Esophagus muscularis mucosa (tissue), 4 donors: ENCODE measurements at regions not wholly inside any gene's neighbourhood (a gene's known extent, or its start where the extent isn't known, plus 50 kb on each side); places are given as distances from the start of the nearest gene placed in this dataset.
"Not testable (repeated sequence)": the region's sequence is repeated elsewhere in the genome, so short reads cannot be mapped to it uniquely, and the experiment has no call there.

Experiments
- DNase-seq: peaks from one replicate; pipeline ENCODE4 v3.0.0-alpha.2; 2017; ENCODE audit errors: extremely low spot score
- H3K27ac ChIP-seq, 4 donors: fragments of 200-600 bp; sonication (generic); replicated peaks in 1 of 4; 1 replicate in 3 of 4; 2 replicates in 1 of 4; pipeline ENCODE4 v1.5.1; 2016 to 2019; ENCODE audit warnings: mild to moderate bottlenecking in 1 of 4
- H3K27me3 ChIP-seq, 4 donors: fragments of 200-600 bp; sonication (generic); one replicate each; pipeline versions ENCODE4 v1.5.1 to v1.6.0; 2016 to 2019
- H3K36me3 ChIP-seq, 4 donors: fragments of 200-600 bp; sonication (generic); one replicate each; pipeline ENCODE4 v1.5.1; 2016 to 2019
- H3K4me1 ChIP-seq, 4 donors: fragments of 200-600 bp; sonication (generic); one replicate each; pipeline ENCODE4 v1.5.1; 2016 to 2019
- H3K4me3 ChIP-seq, 4 donors: fragments of 200-600 bp; sonication (generic); 1 replicate in 2 of 4; 2 replicates in 2 of 4; pipeline ENCODE4 v1.5.1; 2016 to 2019; ENCODE audit warnings: mild to moderate bottlenecking in 4 of 4, moderate library complexity in 1 of 4
- H3K9me3 ChIP-seq, 4 donors: fragments of 200-600 bp; sonication (generic); 1 replicate in 3 of 4; 2 replicates in 1 of 4; pipeline ENCODE4 v1.5.1; 2016 to 2019
- EP300 ChIP-seq: sonication (generic); formaldehyde crosslinking; IDR thresholded peaks from one replicate; pipeline ENCODE4 v1.6.1; 2017; ENCODE audit warnings: antibody characterized with exemption
- POLR2A ChIP-seq: fragments of 450-650 bp; IDR thresholded peaks from one replicate; pipeline ENCODE4 v1.6.1; 2017; ENCODE audit warnings: antibody characterized with exemption, moderate library complexity, mild to moderate bottlenecking, low read depth
- POLR2AphosphoS5 ChIP-seq, 2 donors: sonication (generic); formaldehyde crosslinking; IDR thresholded peaks; one replicate each; pipeline ENCODE4 v1.6.1; 2017; ENCODE audit warnings: antibody characterized with exemption in 2 of 2
- WGBS: methylation state at CpG from one replicate; pipeline ENCODE4 v1.1.5; 2018; 5-methylcytosine and 5-hydroxymethylcytosine counted together
- intact Hi-C: fragments of 100-400 bp; cut with DNase I; formaldehyde crosslinking; loops from one replicate; pipeline ENCODE4 v1.15.1; 2023
- TF ChIP-seq, protein P1 (sequence below), 3 experiments: fragments of 200-600 bp in 2 of 3; fragments of 450-650 bp in 1 of 3; sonication (generic) in 2 of 3; IDR thresholded peaks; one replicate each; pipeline ENCODE4 v1.5.1; 2017 to 2019; ENCODE audit warnings: antibody characterized with exemption in 3 of 3, mild to moderate bottlenecking in 2 of 3, moderate library complexity in 1 of 3

DNA sequence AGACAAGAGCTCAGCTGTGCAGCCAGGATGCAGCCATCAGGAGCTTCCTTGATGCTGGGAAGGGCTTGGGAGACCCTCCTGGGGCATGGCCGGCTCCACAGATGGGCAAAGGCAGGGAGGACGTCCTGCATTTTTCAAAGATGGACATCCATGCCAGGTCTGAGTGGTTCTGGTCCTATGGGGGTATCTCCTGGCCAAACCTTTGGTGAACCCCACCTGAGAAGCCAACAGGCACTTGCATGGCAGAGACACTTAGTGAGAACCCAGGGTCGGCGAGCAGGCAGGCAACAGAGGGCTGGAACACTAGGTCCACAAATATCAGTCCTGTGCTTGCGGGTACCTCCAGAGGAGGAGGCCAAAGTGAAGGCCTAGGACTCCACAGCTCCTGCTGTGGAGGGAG is 70.0 kb downstream of the KCTD15 start:
- H3K36me3 ChIP-seq, result no peaks in the 10 kb centered on the region
- H3K4me1 ChIP-seq, result peaks cover 17 to 20% (median 18%) of the 10 kb centered on the region in 4 donors
- TF ChIP-seq POLR2AphosphoS5 (IDR thresholded peaks at IDR 0.05) (no peak), POLR2A (no peak), EP300 (no peak)
- TF ChIP-seq, protein P1, sequence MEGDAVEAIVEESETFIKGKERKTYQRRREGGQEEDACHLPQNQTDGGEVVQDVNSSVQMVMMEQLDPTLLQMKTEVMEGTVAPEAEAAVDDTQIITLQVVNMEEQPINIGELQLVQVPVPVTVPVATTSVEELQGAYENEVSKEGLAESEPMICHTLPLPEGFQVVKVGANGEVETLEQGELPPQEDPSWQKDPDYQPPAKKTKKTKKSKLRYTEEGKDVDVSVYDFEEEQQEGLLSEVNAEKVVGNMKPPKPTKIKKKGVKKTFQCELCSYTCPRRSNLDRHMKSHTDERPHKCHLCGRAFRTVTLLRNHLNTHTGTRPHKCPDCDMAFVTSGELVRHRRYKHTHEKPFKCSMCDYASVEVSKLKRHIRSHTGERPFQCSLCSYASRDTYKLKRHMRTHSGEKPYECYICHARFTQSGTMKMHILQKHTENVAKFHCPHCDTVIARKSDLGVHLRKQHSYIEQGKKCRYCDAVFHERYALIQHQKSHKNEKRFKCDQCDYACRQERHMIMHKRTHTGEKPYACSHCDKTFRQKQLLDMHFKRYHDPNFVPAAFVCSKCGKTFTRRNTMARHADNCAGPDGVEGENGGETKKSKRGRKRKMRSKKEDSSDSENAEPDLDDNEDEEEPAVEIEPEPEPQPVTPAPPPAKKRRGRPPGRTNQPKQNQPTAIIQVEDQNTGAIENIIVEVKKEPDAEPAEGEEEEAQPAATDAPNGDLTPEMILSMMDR (IDR thresholded peaks at IDR 0.05), result no peak
- peak; percentile 83 for DNase-seq
- no peak overlapping the region for H3K4me3 ChIP-seq
- H3K9me3 ChIP-seq, result no peaks in the 10 kb centered on the region
- H3K27ac ChIP-seq, result no peak overlapping the region
- 88% methylated on average over 5 of the region's 5 CpGs for WGBS
- H3K27me3 ChIP-seq, result no peaks in the 10 kb centered on the region
- intact Hi-C loops, result no loop called here

GRCh38 chr19:33868076-33868735 is 71.5 kb downstream of the KCTD15 start:
- intact Hi-C loops, result loop anchor here (2.0 kb wide), 1 partner anchor 73 kb away; no protein-coding TSS in a partner anchor
- H3K4me3 ChIP-seq, result peak overlapping the region; percentile 19 to 43 (median 38)
- peak overlapping the region in 3 of 4 donors; percentile 14 to 72 (median 62) for H3K27ac ChIP-seq
- 46% methylated on average over 17 of the region's 17 CpGs for WGBS
- no peaks in the 10 kb centered on the region for H3K9me3 ChIP-seq
- peak; percentile 82 for DNase-seq
- H3K27me3 ChIP-seq, result no peaks in the 10 kb centered on the region
- H3K36me3 ChIP-seq, result no peaks in the 10 kb centered on the region
- peaks cover 15 to 20% (median 17%) of the 10 kb centered on the region in 4 donors for H3K4me1 ChIP-seq
- TF ChIP-seq POLR2A, result no peak
- no peak for TF ChIP-seq POLR2AphosphoS5 (IDR thresholded peaks at IDR 0.05)
- TF ChIP-seq, protein P1 (IDR thresholded peaks at IDR 0.05), result no peak

- intact Hi-C loops, result loop anchor here (2.0 kb wide), 1 partner anchor 74 kb away; no protein-coding TSS in a partner anchor
- Histone ChIP-seq H3K27ac (peak overlapping the region in 3 of 4 donors; percentile 14 to 72 (median 62)), H3K27me3 (no peaks in the 10 kb centered on the region), H3K9me3 (no peaks in the 10 kb centered on the region), H3K4me3 (peak overlapping the region; percentile 19 to 43 (median 38)), H3K36me3 (no peaks in the 10 kb centered on the region), H3K4me1 (peaks cover 14 to 20% (median 17%) of the 10 kb centered on the region in 4 donors)
- TF ChIP-seq, protein P1 (IDR thresholded peaks at IDR 0.05), result peak in 1 of 3 experiments; percentile 38
- TF ChIP-seq POLR2AphosphoS5 (IDR thresholded peaks at IDR 0.05), result peak; percentile 42 to 46
- no peak for TF ChIP-seq POLR2A
- TF ChIP-seq EP300, result no peak
- WGBS, result 26% methylated on average over 18 of the region's 21 CpGs
- DNase-seq, result peak; percentile 90
These were observed 72.2 kb downstream of the KCTD15 start for GRCh38 chr19:33868788-33869412.

DNA sequence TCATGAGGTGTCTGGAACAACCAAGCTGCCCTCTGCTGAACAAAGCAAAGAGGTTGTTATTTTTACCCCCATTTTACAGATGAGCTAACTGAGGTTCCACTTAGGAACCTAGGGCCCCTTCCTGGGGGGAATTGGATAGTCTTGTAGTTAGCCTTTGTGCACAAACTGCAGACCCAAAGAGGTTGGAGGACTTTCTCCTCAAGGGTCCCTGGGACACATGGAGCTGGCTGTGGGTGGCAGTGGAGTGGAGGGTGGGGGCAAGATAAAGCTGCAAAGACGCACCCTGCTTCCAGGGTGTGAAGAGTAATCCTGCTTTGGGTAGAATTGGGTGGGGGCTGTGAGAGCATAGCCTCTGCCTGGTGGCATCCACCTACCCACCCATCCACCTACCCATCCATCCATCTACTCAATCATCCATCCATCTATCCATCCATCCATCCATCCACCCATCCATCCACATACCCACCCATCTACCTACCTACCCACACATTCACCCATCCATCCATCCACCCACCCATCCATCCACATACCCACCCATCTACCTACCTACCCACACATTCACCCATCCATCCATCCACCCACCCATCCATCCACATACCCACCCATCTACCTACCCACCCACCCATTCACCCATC is 73.7 kb downstream of the KCTD15 start:
- H3K9me3 ChIP-seq, H3K4me3 ChIP-seq, intact Hi-C loops, H3K36me3 ChIP-seq, H3K27ac ChIP-seq, H3K27me3 ChIP-seq: not testable (repeated sequence)
- H3K4me1 ChIP-seq, result peaks cover 14 to 20% (median 17%) of the 10 kb centered on the region in 4 donors
- 100% methylated on average over 1 of the region's 1 CpG for WGBS
- DNase-seq, result peak; percentile 37

DNA sequence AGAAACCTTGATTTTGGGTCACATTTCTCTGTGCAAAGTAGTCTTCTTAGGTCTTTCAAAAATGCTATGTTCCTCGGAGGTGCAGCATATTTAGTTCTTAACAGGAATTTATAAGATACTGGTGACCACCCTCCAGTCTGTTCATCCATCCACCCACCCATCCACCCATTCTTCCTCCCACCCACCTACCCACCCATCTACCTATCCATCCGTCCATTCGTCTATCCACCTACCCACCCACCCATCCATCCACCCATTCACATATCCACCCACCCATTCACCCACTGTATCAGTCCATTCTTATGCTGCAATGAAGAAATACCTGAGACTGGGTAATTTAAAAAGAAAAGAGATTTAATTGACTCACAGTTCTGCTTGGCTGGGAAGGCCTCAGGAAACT is 74.9 kb downstream of the KCTD15 start:
- WGBS, result 90% methylated on average over 3 of the region's 3 CpGs
- intact Hi-C loops, result no loop called here
- no peak overlapping the region for H3K27ac ChIP-seq
- no peak overlapping the region for H3K4me3 ChIP-seq
- no peak for TF ChIP-seq POLR2AphosphoS5 (IDR thresholded peaks at IDR 0.05)
- TF ChIP-seq POLR2A, result no peak
- no peak for TF ChIP-seq EP300
- TF ChIP-seq, protein P1 (IDR thresholded peaks at IDR 0.05), result no peak
- no peaks in the 10 kb centered on the region for H3K36me3 ChIP-seq
- H3K4me1 ChIP-seq, result peaks cover 14 to 20% (median 17%) of the 10 kb centered on the region in 4 donors
- no peaks in the 10 kb centered on the region for H3K9me3 ChIP-seq
- H3K27me3 ChIP-seq, result peaks cover 0 to 6% (median 0%) of the 10 kb centered on the region in 4 donors
- no peak for DNase-seq
